Tibial nerve (tissue), 4 donors: ENCODE measurements at regions not wholly inside any gene's neighbourhood (a gene's known extent, or its start where the extent isn't known, plus 50 kb on each side); places are given as distances from the start of the nearest gene placed in this dataset.

ENCODE experiments used
- DNase-seq, 2 donors: peaks; one replicate each; pipeline ENCODE4 v3.0.0-alpha.2; 2019; ENCODE audit warnings: low spot score in 2 of 2
- H3K27ac ChIP-seq, 4 donors: fragments of 200-600 bp; sonication (generic) in 3 of 4; one replicate each; pipeline ENCODE4 v1.5.1; 2017 to 2019; ENCODE audit warnings: mild to moderate bottlenecking in 1 of 4
- H3K27me3 ChIP-seq, 2 donors: fragments of 200-600 bp; sonication (generic) in 1 of 2; one replicate each; pipeline versions ENCODE4 v1.5.1 to v1.6.0; 2017 to 2019
- H3K36me3 ChIP-seq, 3 donors: fragments of 200-600 bp; sonication (generic); one replicate each; pipeline ENCODE4 v1.5.1; 2018 to 2019
- H3K4me1 ChIP-seq, 4 donors: fragments of 200-600 bp; sonication (generic) in 3 of 4; one replicate each; pipeline ENCODE4 v1.5.1; 2017 to 2019
- H3K4me3 ChIP-seq, 4 donors: fragments of 200-600 bp; sonication (generic) in 3 of 4; one replicate each; pipeline ENCODE4 v1.5.1; 2017 to 2019; ENCODE audit warnings: mild to moderate bottlenecking in 1 of 4, moderate library complexity in 1 of 4
- H3K9me3 ChIP-seq, 4 donors: fragments of 200-600 bp; sonication (generic) in 3 of 4; one replicate each; pipeline ENCODE4 v1.5.1; 2017 to 2019
- CTCF ChIP-seq, 5 experiments: fragments of 200-600 bp in 3 of 5; fragments of 450-650 bp in 2 of 5; sonication (generic) in 3 of 5; IDR thresholded peaks; one replicate each; pipeline ENCODE4 v1.5.1; 2016 to 2019; ENCODE audit warnings: antibody characterized with exemption in 5 of 5, mild to moderate bottlenecking in 3 of 5, moderate library complexity in 2 of 5
- EP300 ChIP-seq, 2 donors: sonication (generic); formaldehyde crosslinking; IDR thresholded peaks; one replicate each; pipeline ENCODE4 v1.6.1; 2017; ENCODE audit warnings: antibody characterized with exemption in 2 of 2, mild to moderate bottlenecking in 1 of 2
- POLR2A ChIP-seq, 2 donors: fragments of 450-650 bp; IDR thresholded peaks; one replicate each; pipeline ENCODE4 v1.6.1; 2017; ENCODE audit warnings: antibody characterized with exemption in 2 of 2, mild to moderate bottlenecking in 2 of 2, moderate library complexity in 2 of 2
- WGBS, 2 donors: methylation state at CpG; one replicate each; pipeline ENCODE4 v1.1.5; 2018; 5-methylcytosine and 5-hydroxymethylcytosine counted together

- Histone ChIP-seq H3K36me3 (no peaks in the 10 kb centered on the region), H3K27me3 (no peaks in the 10 kb centered on the region), H3K9me3 (no peaks in the 10 kb centered on the region), H3K4me3 (no peak overlapping the region), H3K27ac (no peak overlapping the region), H3K4me1 (no peaks in the 10 kb centered on the region)
- WGBS, 2 donors: 34 to 43% methylated on average over 3 of the region's 3 CpGs
- TF ChIP-seq POLR2A (IDR thresholded peaks at IDR 0.05) (no peak), CTCF (IDR thresholded peaks at IDR 0.05) (no peak), EP300 (IDR thresholded peaks at IDR 0.05) (no peak)
- DNase-seq: no peak
Observed at GRCh38 chr4:46549125-46549524, 159.2 kb upstream of the GABRA2 start.

- Histone ChIP-seq H3K4me3 (no peak overlapping the region), H3K27me3 (no peaks in the 10 kb centered on the region), H3K36me3 (no peaks in the 10 kb centered on the region), H3K27ac (no peak overlapping the region), H3K4me1 (no peaks in the 10 kb centered on the region), H3K9me3 (peaks cover 0 to 5% (median 0%) of the 10 kb centered on the region in 4 donors)
- 58 to 85% methylated on average over 3 of the region's 3 CpGs for WGBS, 2 donors
- DNase-seq: no peak
- no peak for TF ChIP-seq POLR2A (IDR thresholded peaks at IDR 0.05)
- no peak for TF ChIP-seq CTCF (IDR thresholded peaks at IDR 0.05)
- no peak for TF ChIP-seq EP300 (IDR thresholded peaks at IDR 0.05)
Observed at GRCh38 chr4:46524751-46525150, 134.8 kb upstream of the GABRA2 start.

GRCh38 chr4:46520361-46520760 lies 130.4 kb upstream of the GABRA2 start:
- H3K4me1 ChIP-seq: no peaks in the 10 kb centered on the region
- no peaks in the 10 kb centered on the region for H3K36me3 ChIP-seq
- DNase-seq: no peak
- TF ChIP-seq POLR2A (IDR thresholded peaks at IDR 0.05): no peak
- TF ChIP-seq CTCF (IDR thresholded peaks at IDR 0.05): no peak
- TF ChIP-seq EP300 (IDR thresholded peaks at IDR 0.05): no peak
- peaks cover 0 to 5% (median 0%) of the 10 kb centered on the region in 4 donors for H3K9me3 ChIP-seq
- no peak overlapping the region for H3K27ac ChIP-seq
- no peak overlapping the region for H3K4me3 ChIP-seq
- H3K27me3 ChIP-seq: no peaks in the 10 kb centered on the region

- Histone ChIP-seq H3K4me3 (no peak overlapping the region), H3K4me1 (no peaks in the 10 kb centered on the region), H3K9me3 (no peaks in the 10 kb centered on the region), H3K36me3 (no peaks in the 10 kb centered on the region), H3K27me3 (no peaks in the 10 kb centered on the region), H3K27ac (no peak overlapping the region)
- no peak for TF ChIP-seq POLR2A (IDR thresholded peaks at IDR 0.05)
- no peak for TF ChIP-seq EP300 (IDR thresholded peaks at IDR 0.05)
- no peak for TF ChIP-seq CTCF (IDR thresholded peaks at IDR 0.05)
- DNase-seq: no peak
- WGBS, 2 donors: 85 to 96% methylated on average over 2 of the region's 2 CpGs
Observed at GRCh38 chr4:46515940-46516339, 126.0 kb upstream of the GABRA2 start.

- Histone ChIP-seq H3K4me3 (no peak overlapping the region), H3K27me3 (no peaks in the 10 kb centered on the region), H3K4me1 (no peaks in the 10 kb centered on the region), H3K9me3 (no peaks in the 10 kb centered on the region), H3K27ac (no peak overlapping the region), H3K36me3 (no peaks in the 10 kb centered on the region)
- DNase-seq: no peak
- TF ChIP-seq EP300 (IDR thresholded peaks at IDR 0.05) (no peak), POLR2A (IDR thresholded peaks at IDR 0.05) (no peak)
- 97% methylated on average over 2 of the region's 2 CpGs for WGBS, 2 donors
Observed at GRCh38 chr4:46508216-46508615, 118.3 kb upstream of the GABRA2 start.

- Histone ChIP-seq H3K4me3 (no peak overlapping the region), H3K27me3 (no peaks in the 10 kb centered on the region), H3K4me1 (no peaks in the 10 kb centered on the region), H3K27ac (no peak overlapping the region), H3K36me3 (no peaks in the 10 kb centered on the region), H3K9me3 (no peaks in the 10 kb centered on the region)
- 64 to 65% methylated on average over 4 of the region's 4 CpGs for WGBS, 2 donors
- TF ChIP-seq POLR2A (IDR thresholded peaks at IDR 0.05): no peak
- no peak for TF ChIP-seq EP300 (IDR thresholded peaks at IDR 0.05)
- TF ChIP-seq CTCF (IDR thresholded peaks at IDR 0.05): no peak
- no peak for DNase-seq
Observed at GRCh38 chr4:46506876-46507275, 116.9 kb upstream of the GABRA2 start.
